ENCODE measurements at regions not wholly inside any gene's neighbourhood (a gene's known extent, or its start where the extent isn't known, plus 50 kb on each side); places are given as distances from the start of the nearest gene placed in this dataset.
A peak's percentile ranks its signal among the peaks of the same experiment; 100 is the strongest.

DNA sequence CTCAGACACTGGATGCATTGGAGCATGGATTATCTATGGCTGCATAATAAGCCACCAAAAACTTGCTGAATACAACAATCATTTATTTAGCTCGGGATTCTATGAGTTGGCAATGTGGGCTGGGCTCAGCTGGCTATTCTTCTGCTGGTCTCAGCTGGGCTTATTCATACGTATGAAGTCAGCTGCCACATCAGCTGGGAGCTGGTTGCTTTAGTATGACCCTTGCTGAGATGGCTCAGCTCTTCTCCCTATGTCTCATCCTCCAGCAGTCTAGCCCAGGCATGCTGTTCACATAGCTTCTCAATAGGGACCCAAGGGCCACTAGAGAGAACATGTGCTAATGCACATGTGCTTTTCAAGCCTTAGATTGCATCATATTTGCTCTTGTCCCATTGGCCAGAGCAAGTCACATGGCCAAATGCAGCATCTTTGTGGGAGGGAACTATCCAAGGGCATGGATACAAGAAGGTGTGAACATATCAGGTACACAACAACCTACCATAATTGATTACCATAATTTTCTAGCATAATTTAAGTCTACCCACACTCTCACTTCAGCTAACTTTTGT, 444.6 kb downstream of the KIF16B start:
- DNase-seq (ENCODE audit: low read depth) = no peak
- no peak overlapping the region for H3K4me3 ChIP-seq (ENCODE audit: low read depth, low read length)
- TF ChIP-seq POLR2A (IDR thresholded peaks at IDR 0.05; ENCODE audit: extremely low read depth, insufficient read length) (no peak), MYC (IDR thresholded peaks at IDR 0.05; ENCODE audit: low read depth, low read length) (no peak)
- TF ChIP-seq, protein P1, sequence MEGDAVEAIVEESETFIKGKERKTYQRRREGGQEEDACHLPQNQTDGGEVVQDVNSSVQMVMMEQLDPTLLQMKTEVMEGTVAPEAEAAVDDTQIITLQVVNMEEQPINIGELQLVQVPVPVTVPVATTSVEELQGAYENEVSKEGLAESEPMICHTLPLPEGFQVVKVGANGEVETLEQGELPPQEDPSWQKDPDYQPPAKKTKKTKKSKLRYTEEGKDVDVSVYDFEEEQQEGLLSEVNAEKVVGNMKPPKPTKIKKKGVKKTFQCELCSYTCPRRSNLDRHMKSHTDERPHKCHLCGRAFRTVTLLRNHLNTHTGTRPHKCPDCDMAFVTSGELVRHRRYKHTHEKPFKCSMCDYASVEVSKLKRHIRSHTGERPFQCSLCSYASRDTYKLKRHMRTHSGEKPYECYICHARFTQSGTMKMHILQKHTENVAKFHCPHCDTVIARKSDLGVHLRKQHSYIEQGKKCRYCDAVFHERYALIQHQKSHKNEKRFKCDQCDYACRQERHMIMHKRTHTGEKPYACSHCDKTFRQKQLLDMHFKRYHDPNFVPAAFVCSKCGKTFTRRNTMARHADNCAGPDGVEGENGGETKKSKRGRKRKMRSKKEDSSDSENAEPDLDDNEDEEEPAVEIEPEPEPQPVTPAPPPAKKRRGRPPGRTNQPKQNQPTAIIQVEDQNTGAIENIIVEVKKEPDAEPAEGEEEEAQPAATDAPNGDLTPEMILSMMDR (IDR thresholded peaks at IDR 0.05; ENCODE audit: low read depth, low read length) = no peak
- TF ChIP-seq, protein P2, sequence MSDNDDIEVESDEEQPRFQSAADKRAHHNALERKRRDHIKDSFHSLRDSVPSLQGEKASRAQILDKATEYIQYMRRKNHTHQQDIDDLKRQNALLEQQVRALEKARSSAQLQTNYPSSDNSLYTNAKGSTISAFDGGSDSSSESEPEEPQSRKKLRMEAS (IDR thresholded peaks at IDR 0.05; ENCODE audit: low read depth, low read length) = peak; percentile 44; the same call in 1 of the 2 replicates

DNA sequence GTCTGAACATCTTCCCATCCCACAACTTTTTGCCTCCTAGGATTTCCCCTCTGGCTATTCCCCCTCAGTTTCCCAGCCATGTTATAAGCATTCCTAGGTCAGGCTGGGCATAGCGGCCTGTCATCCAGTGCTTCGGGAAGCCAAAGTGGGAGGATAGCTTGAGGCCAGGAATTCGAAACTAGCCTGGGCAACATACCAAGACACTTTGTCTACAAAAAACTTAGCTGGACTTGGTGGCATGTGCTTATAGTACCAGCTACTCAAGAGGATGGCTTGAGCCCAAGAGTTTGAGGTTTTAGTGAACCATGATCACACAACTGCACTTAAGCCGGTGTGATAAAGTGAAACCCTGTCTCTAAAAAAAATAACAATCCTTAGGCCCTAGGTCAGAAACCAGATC, 447.4 kb downstream of the KIF16B start:
- TF ChIP-seq, protein P2 (IDR thresholded peaks at IDR 0.05; ENCODE audit: low read depth, low read length) = no peak
- no peak for TF ChIP-seq POLR2A (IDR thresholded peaks at IDR 0.05; ENCODE audit: extremely low read depth, insufficient read length)
- no peak for TF ChIP-seq MYC (IDR thresholded peaks at IDR 0.05; ENCODE audit: low read depth, low read length)
- TF ChIP-seq, protein P1 (IDR thresholded peaks at IDR 0.05; ENCODE audit: low read depth, low read length) = no peak
- no peak overlapping the region for H3K4me3 ChIP-seq (ENCODE audit: low read depth, low read length)
- DNase-seq (ENCODE audit: low read depth) = no peak

DNA sequence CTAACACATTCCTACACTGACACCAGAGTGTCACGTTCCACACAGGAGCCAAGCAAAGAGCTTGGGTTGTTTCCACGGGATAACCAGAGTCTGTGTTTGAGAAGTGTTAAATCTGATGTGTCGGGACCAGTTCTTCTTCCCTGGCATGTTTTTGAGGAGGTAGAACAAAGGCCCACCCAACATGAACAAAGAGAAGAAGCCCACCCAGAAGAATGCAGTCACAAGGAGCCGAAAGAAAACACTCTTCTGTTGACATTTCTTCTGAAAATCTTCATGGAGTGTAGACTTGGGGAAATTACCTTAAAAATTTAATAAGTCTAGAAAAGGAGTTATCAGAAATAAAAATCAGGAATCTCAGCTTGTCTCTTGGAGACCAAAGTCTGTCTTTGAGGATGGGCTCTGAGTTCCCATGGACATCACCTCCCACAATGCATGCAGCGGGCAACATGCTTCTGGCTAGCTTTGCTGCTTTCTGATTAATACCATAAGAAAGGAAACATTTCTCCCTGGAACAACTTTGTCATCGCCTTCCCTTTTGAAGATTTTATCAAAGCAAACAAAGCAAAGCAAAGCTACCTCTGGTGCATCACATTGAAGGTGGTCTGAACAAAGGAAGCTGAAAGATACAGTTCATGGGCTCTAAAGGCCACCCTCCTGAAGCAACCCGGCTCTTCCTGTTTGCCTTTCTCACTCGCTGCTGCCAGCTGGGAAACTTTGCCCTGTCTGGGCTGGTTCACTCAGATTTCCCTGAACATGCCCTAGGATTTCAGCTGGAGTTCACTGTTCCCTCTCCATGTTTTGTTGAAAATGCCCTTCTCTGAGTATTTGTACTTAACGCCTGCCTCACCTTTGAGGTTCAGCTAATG, 448.1 kb downstream of the KIF16B start:
- TF ChIP-seq, protein P2 (IDR thresholded peaks at IDR 0.05; ENCODE audit: low read depth, low read length) = no peak

DNA sequence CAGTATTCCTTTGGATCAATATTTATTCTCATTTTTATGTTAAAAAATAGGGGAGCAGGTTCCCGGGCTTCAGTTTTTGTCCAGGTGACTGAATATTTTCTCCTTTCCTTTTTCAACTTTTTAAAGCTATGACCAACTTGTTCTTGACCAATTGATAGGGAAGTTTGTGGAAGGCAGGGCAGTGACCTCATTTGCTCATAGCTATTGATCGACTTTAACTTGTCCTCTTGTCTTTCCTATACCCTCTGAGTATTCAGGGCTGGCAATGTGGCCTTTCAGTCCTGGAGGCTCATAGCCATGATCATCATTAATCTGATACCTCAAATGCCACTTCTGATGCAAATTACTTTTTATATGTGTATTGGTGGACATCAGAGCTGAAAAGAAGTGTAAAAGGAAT, 448.8 kb downstream of the KIF16B start:
- no peak for TF ChIP-seq MYC (IDR thresholded peaks at IDR 0.05; ENCODE audit: low read depth, low read length)
- TF ChIP-seq, protein P1 (IDR thresholded peaks at IDR 0.05; ENCODE audit: low read depth, low read length) = no peak
- TF ChIP-seq, protein P2 (IDR thresholded peaks at IDR 0.05; ENCODE audit: low read depth, low read length) = no peak
- no peak for TF ChIP-seq POLR2A (IDR thresholded peaks at IDR 0.05; ENCODE audit: extremely low read depth, insufficient read length)
- no peak for DNase-seq (ENCODE audit: low read depth)

More for the DNA sequence above, 448.1 kb downstream of the KIF16B start:
- no peak for DNase-seq (ENCODE audit: low read depth)
- no peak overlapping the region for H3K4me3 ChIP-seq (ENCODE audit: low read depth, low read length)

DNA sequence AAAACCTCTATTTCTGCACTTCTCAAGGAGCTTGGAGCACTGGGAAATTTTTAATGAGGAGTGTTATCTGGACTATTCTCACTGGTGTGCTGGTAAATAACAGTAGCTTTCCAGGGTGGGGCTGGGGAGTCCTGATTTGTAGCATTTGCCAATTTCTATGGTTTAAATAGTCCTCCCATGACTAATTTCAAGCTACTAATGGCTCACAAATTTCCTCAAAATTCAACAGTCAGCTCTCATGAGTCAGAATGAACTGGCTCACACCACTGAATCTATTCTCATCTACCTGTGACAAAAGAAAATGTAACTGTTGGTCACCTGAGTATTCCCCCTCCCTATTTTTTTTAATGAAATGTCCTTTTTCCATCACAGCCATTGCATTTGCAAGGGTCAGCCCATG, 449.6 kb downstream of the KIF16B start:
- no peak overlapping the region for H3K4me3 ChIP-seq (ENCODE audit: low read depth, low read length)
- no peak for TF ChIP-seq POLR2A (IDR thresholded peaks at IDR 0.05; ENCODE audit: extremely low read depth, insufficient read length)
- DNase-seq (ENCODE audit: low read depth) = no peak

More for the DNA sequence above, 448.8 kb downstream of the KIF16B start:
- H3K4me3 ChIP-seq (ENCODE audit: low read depth, low read length) = no peak overlapping the region

DNA sequence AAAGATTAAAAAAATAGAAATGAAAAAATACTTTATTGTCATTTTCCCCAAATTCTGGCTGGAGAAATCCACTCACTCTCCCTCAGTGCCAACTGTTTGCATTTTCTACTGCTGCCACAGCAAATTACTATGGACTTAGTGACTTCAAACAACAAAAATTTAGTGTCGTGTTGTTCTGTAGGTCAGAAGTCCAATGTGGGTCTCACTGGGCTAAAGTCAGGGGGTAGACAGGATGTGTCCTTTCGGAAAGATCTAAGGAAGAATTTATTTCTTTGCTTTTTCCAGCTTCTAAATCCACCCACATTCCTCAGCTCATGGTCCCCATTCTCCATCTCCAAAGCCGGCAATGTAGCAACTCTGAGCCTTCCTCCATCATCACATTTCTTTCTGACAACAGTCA, 453.3 kb downstream of the KIF16B start:
- TF ChIP-seq, protein P2 (IDR thresholded peaks at IDR 0.05; ENCODE audit: low read depth, low read length) = no peak
- TF ChIP-seq MYC (IDR thresholded peaks at IDR 0.05; ENCODE audit: low read depth, low read length) (no peak), POLR2A (IDR thresholded peaks at IDR 0.05; ENCODE audit: extremely low read depth, insufficient read length) (no peak)
- TF ChIP-seq, protein P1 (IDR thresholded peaks at IDR 0.05; ENCODE audit: low read depth, low read length) = no peak
- DNase-seq (ENCODE audit: low read depth) = no peak
- no peak overlapping the region for H3K4me3 ChIP-seq (ENCODE audit: low read depth, low read length)

All from NB4 (cell line).